Activated CD4-positive, alpha-beta T cell treated with anti-CD3 and anti-CD28 coated beads, Interleukin-2, Interleukin-4, amounts not matched to agents 100 ng/mL and 50 ng/mL, durations not matched to agents 16 hours and 8 hours (primary cell): ENCODE measurements at regions not wholly inside any gene's neighbourhood (a gene's known extent, or its start where the extent isn't known, plus 50 kb on each side); places are given as distances from the start of the nearest gene placed in this dataset.
"Not testable (repeated sequence)": the region's sequence is repeated elsewhere in the genome, so short reads cannot be mapped to it uniquely, and the experiment has no call there.

Experiments
- DNase-seq: peaks from one replicate; pipeline ENCODE4 v3.0.0-alpha.2; 2020; ENCODE audit warnings: low spot score

GRCh38 chr10:83517456-83517855 lies 621.9 kb upstream of the GHITM start:
- DNase-seq: no peak

GRCh38 chr10:83518779-83519178 lies 620.5 kb upstream of the GHITM start:
- no peak for DNase-seq

GRCh38 chr10:83520386-83520785 lies 618.9 kb upstream of the GHITM start:
- DNase-seq: not testable (repeated sequence)

GRCh38 chr10:83522456-83522855 lies 616.9 kb upstream of the GHITM start:
- DNase-seq: no peak

GRCh38 chr10:83522881-83523386 lies 616.4 kb upstream of the GHITM start:
- DNase-seq: no peak

DNA sequence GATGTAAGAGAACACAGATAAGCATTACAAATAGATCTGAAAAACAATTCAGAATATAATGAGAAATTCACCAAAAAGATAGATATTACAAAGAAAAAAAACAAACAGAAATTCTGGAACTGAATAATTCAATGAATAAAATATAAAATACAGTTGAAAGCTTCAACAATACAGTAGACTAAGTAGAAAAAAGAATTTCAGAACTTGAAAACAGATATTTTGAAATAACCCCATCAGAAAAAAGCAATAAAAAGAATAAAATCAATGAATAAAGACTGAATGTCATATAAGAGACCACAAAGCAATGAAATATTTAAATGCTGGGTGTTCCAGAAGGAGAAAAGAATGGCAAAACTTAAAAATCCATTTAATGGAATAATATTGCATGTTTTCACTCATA lies 611.4 kb upstream of the GHITM start:
- DNase-seq: no peak

DNA sequence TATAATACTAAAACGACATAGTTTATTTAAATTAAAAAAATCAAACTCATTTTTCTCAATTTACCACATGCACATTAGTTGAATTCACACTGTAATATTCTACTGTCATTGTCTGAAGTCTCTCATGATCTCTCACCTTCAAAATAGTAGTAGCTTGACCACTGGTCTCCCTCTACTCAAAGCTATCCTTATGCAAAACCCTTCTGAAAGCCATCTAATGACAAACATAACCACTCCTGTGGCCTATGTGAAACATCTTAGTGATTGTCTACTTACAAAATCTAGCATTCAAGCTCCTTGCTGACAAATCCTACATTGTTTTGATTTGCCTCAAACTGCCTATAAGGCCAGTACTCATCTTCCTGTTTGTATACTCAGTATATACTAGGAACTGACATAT lies 606.0 kb upstream of the GHITM start:
- no peak for DNase-seq

GRCh38 chr10:83536426-83536825 lies 602.9 kb upstream of the GHITM start:
- no peak for DNase-seq

DNA sequence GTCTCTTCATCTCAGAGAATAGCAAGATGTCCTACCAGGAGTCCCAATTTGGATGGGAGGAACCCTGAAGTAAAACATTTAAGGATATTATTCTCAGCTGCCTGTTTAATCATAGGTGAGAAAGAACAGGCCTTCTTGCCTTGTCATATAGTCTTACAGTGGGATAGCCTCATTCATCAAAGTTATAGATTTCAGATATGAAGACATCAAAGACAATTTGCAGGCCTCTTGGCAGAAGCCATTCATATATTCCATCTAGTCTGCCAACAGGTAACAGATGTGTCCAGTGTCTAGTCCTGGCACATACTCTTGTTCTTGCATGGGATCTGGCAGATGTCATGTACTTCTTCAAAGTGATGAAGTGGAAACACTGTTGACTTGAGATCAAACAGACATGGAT lies 601.3 kb upstream of the GHITM start:
- DNase-seq: no peak

DNA sequence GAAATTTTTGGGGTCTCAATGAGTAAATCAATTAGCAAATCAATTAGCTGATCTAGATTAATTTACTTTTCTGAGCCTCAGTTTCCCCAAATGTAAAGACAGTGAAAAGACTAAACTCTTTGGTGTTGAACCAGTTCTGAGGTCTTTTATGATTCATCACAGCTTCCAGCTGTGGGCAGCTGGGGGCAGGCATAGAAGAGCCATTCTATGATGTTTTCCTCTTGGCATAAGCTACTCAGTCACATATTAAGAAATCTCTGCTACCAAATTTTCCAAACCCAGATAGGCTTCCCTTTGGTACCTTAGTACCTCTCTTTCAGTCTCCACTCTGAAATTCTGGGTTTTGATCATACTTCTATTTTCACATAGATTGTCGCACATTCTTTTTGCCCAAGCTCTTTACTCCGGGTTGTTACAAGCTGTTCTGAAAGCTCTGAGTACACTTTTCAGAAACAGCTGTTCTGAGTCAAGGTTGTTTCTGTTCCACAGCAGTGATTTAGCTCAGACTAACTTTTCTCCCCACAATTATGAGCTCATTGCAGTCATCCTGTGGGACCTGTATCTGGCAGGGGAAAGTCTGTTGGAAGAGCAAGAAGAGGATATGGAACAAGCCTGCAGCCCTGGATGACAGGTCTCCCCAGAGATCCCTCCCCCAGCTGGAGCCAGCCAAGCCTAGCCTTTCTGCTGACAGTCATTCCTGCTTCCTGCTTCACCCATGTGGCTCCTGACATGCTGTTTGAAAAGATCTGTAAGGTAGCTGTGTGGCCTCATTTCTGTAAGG lies 599.6 kb upstream of the GHITM start:
- no peak for DNase-seq

- no peak for DNase-seq
These were observed 598.3 kb upstream of the GHITM start for GRCh38 chr10:83541046-83541445.

- DNase-seq: no peak
These were observed 596.4 kb upstream of the GHITM start for GRCh38 chr10:83542774-83543411.

- no peak for DNase-seq
These were observed 595.4 kb upstream of the GHITM start for GRCh38 chr10:83543691-83544462.

DNA sequence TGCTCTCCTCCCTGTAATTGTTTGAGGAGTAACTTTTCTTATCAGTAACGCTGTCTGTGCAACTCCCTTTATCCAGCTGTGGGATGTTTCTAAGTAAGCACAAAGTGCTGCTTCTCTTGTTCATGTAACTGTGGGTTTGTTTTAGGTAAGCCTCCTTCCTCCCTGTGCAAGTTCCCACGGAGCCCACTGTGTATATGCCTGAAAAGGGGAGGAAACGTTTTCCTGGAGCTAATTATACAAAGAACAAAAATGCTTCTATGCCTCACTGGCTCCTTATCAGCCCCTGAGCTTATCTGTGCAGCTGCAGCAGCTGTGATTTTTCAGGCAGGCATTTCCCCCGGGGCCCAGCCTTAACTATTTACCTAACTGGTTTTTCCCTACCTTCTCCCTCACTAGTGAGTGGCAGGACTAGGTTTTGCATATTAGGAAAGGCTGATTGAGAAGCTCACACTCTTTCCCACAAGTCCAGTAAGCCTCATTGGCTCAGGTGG lies 593.4 kb upstream of the GHITM start:
- no peak for DNase-seq

GRCh38 chr10:83551190-83551589 lies 588.1 kb upstream of the GHITM start:
- DNase-seq: not testable (repeated sequence)

DNA sequence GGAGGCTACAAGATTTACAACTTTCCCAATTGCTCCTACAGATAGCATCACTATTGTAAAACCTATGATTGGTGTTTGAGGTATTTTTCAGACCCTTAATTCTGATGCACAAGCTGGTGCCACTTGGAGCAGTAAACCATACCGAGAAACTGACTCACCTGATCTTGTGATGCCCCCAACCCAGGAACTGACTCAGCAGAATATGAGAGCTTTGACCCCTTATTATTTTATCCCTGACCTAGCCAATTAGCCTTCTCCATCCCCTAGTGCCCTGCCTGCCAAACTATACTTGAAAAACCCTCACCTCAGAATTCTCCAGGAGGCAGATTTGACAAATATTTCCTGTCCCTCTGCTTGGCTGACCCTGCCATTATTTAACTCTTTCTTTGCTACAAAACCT lies 585.9 kb upstream of the GHITM start:
- DNase-seq: no peak

- no peak for DNase-seq
These were observed 584.0 kb upstream of the GHITM start for GRCh38 chr10:83555264-83555663.

GRCh38 chr10:83562381-83562780 lies 576.9 kb upstream of the GHITM start:
- DNase-seq: no peak

- DNase-seq: no peak
These were observed 574.3 kb upstream of the GHITM start for GRCh38 chr10:83564889-83565588.

DNA sequence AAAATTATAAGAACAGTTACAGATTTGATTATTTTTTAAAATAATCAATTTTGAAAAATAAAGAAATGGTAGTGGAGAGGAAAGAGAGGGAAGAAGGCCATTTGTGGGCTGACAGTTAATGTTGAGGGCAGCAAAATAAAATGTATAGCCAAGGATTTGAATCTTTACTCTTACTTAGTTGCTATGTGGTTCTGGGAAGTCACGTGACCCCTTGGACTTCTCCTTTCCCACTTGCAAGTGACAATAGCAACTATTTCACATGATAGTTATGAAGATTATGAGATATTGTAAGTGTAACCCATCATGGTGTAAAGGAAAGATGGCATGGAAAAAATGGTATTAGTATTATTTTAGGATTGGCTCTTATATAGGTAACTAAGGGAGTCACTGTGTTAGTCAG lies 567.3 kb upstream of the GHITM start:
- no peak for DNase-seq

GRCh38 chr10:83574770-83575169 lies 564.5 kb upstream of the GHITM start:
- DNase-seq: no peak

DNA sequence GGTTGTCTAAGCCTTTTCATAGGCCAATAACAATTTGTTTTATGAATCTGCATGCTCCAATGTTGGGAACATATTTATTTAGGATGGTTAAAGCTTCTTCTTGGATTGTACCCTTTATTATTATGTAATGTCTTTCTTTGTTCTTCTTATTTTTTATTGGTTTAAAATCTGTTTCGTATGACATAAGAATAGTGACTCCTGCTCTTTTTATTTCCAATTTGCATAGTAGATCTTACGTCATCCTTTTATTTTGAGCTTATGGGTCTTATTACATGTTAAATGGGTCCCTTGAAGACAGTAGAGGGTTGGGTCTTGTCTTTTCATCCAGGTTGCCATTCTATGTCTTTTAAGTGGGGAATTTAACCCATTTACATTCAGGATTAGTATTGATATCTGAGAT lies 561.9 kb upstream of the GHITM start:
- DNase-seq: no peak
